GM18858 (cell line): ENCODE measurements at regions not wholly inside any gene's neighbourhood (a gene's known extent, or its start where the extent isn't known, plus 50 kb on each side); places are given as distances from the start of the nearest gene placed in this dataset.
"Not testable (repeated sequence)": the region's sequence is repeated elsewhere in the genome, so short reads cannot be mapped to it uniquely, and the experiment has no call there.

ENCODE experiments used
- ATAC-seq: cut with Tn5 transposase; IDR thresholded peaks from one replicate; pipeline ENCODE4 v1.9.1; 2021; ENCODE audit not compliant: unreplicated experiment

- no peak for ATAC-seq
Observed at GRCh38 chr10:60479305-60480020, 89.8 kb upstream of the ANK3 start.

GRCh38 chr10:60476451-60476850, 86.8 kb upstream of the ANK3 start:
- no peak for ATAC-seq

GRCh38 chr10:60473557-60473956, 83.9 kb upstream of the ANK3 start:
- ATAC-seq, result no peak

- ATAC-seq, result no peak
Observed at GRCh38 chr10:60470091-60470490, 80.4 kb upstream of the ANK3 start.

- ATAC-seq, result not testable (repeated sequence)
Observed at GRCh38 chr10:60469147-60469546, 79.5 kb upstream of the ANK3 start.

- no peak for ATAC-seq
Observed at GRCh38 chr10:60467202-60467546, 77.5 kb upstream of the ANK3 start.

GRCh38 chr10:60466267-60467201, 76.9 kb upstream of the ANK3 start:
- ATAC-seq, result no peak

- no peak for ATAC-seq
Observed at GRCh38 chr10:60465801-60466200, 76.1 kb upstream of the ANK3 start.

- ATAC-seq, result no peak
Observed at GRCh38 chr10:60464659-60465058, 75.0 kb upstream of the ANK3 start.

GRCh38 chr10:60463746-60464145, 74.1 kb upstream of the ANK3 start:
- ATAC-seq, result no peak

GRCh38 chr10:60461688-60462087, 72.0 kb upstream of the ANK3 start:
- no peak for ATAC-seq

GRCh38 chr10:60459701-60460457, 70.2 kb upstream of the ANK3 start:
- ATAC-seq, result no peak

GRCh38 chr10:60456053-60456452, 66.4 kb upstream of the ANK3 start:
- ATAC-seq, result no peak

GRCh38 chr10:60454336-60454735, 64.7 kb upstream of the ANK3 start:
- ATAC-seq, result no peak

GRCh38 chr10:60453036-60453435, 63.4 kb upstream of the ANK3 start:
- no peak for ATAC-seq

- no peak for ATAC-seq
Observed at GRCh38 chr10:60450291-60450690, 60.6 kb upstream of the ANK3 start.

- no peak for ATAC-seq
Observed at GRCh38 chr10:60448246-60448645, 58.6 kb upstream of the ANK3 start.

- no peak for ATAC-seq
Observed at GRCh38 chr10:60446851-60447250, 57.2 kb upstream of the ANK3 start.

GRCh38 chr10:60446070-60446833, 56.6 kb upstream of the ANK3 start:
- ATAC-seq, result no peak

GRCh38 chr10:60444494-60445064, 54.9 kb upstream of the ANK3 start:
- no peak for ATAC-seq
